OCI-LY7 (cell line): ENCODE measurements at regions not wholly inside any gene's neighbourhood (a gene's known extent, or its start where the extent isn't known, plus 50 kb on each side); places are given as distances from the start of the nearest gene placed in this dataset.

Experiments
- BruUV-seq: library from RNA; stranded (reverse); fragments of 400-500 nt; replicated peaks from 2 replicates; lab custom pipeline; 2021; lab: Mats Ljungman, UMichigan
- CTCF ChIA-PET: fragments of 300-600 bp; sonication (Branson Sonifier 250); formaldehyde crosslinking; loops from one replicate; lab custom pipeline; 2022; ENCODE audit warnings: antibody characterized with exemption; ENCODE audit not compliant: unreplicated experiment; lab: Charles Lee
- POLR2A ChIA-PET: fragments of 300-600 bp; sonication (Branson Sonifier 250); formaldehyde crosslinking; loops from one replicate; lab custom pipeline; 2022; ENCODE audit warnings: antibody characterized with exemption; lab: Charles Lee
- DNase-seq: peaks from one replicate; pipeline ENCODE4 v3.0.0-alpha.2; 2015; ENCODE audit warnings: low spot score
- H2AFZ ChIP-seq: fragments of 200-600 bp; sonication (generic), shearing (Covaris generic); 2 replicates; pipeline ENCODE4 v1.6.1; 2014; ENCODE audit warnings: mild to moderate bottlenecking, antibody characterized with exemption, low read length, moderate library complexity
- H3K27ac ChIP-seq: fragments of 200-600 bp; sonication (generic); 2 replicates; pipeline ENCODE4 v1.5.1; 2014; ENCODE audit warnings: mixed run types, low read depth, mild to moderate bottlenecking, moderate library complexity, low read length, inconsistent platforms; ENCODE audit not compliant: poor library complexity, severe bottlenecking
- H3K36me3 ChIP-seq: fragments of 200-600 bp; sonication (generic); 2 replicates; pipeline ENCODE4 v1.6.1; 2014; ENCODE audit warnings: mild to moderate bottlenecking, antibody characterized with exemption, low read length, moderate library complexity, mixed read lengths; ENCODE audit not compliant: insufficient read depth
- H3K4me1 ChIP-seq: fragments of 200-600 bp; sonication (generic); 2 replicates; pipeline ENCODE4 v1.5.1; 2014; ENCODE audit warnings: mild to moderate bottlenecking, low read length; ENCODE audit not compliant: insufficient read depth, poor library complexity, severe bottlenecking
- H3K4me2 ChIP-seq: fragments of 200-600 bp; sonication (generic); 2 replicates; pipeline ENCODE4 v1.6.1; 2014; ENCODE audit warnings: mild to moderate bottlenecking, low read length
- H3K4me3 ChIP-seq: fragments of 200-600 bp; sonication (generic); 2 replicates; pipeline ENCODE4 v1.5.1; 2014; ENCODE audit warnings: mild to moderate bottlenecking, low read depth, low read length; ENCODE audit not compliant: poor library complexity, severe bottlenecking
- H3K79me2 ChIP-seq: fragments of 200-600 bp; sonication (generic); 2 replicates; pipeline ENCODE4 v1.6.1; 2016; ENCODE audit warnings: low read depth, mild to moderate bottlenecking, low read length, moderate library complexity, mixed read lengths; ENCODE audit not compliant: insufficient read depth
- H3K9me2 ChIP-seq: fragments of 200-600 bp; sonication (generic); 2 replicates; pipeline ENCODE4 v1.6.1; 2016; ENCODE audit warnings: mild to moderate bottlenecking, low read length, mixed read lengths; ENCODE audit not compliant: insufficient read depth
- H3K9me3 ChIP-seq: fragments of 200-600 bp; sonication (generic); 2 replicates; pipeline ENCODE4 v1.6.1; 2014; ENCODE audit warnings: mild to moderate bottlenecking, mixed run types, low read length, mixed read lengths
- H4K20me1 ChIP-seq: fragments of 200-600 bp; sonication (generic); 2 replicates; pipeline ENCODE4 v1.6.1; 2014; ENCODE audit warnings: mild to moderate bottlenecking, antibody characterized with exemption, low read length, moderate library complexity, mixed read lengths; ENCODE audit not compliant: insufficient read depth
- CTCF ChIP-seq: fragments of 200-600 bp; sonication (generic); conservative IDR thresholded peaks from 2 replicates; pipeline ENCODE4 v1.5.1; 2014; ENCODE audit warnings: mild to moderate bottlenecking, antibody characterized with exemption, low read length, moderate library complexity, mixed read lengths
- EZH2phosphoT487 ChIP-seq: fragments of 200-600 bp; sonication (generic); IDR thresholded peaks from 2 replicates; pipeline ENCODE4 v1.6.1; 2018; ENCODE audit warnings: low read depth, borderline replicate concordance, mild to moderate bottlenecking, mixed run types, antibody characterized with exemption, low read length, moderate library complexity, mixed read lengths
- intact Hi-C: fragments of 100-400 bp; cut with micrococcal nuclease; formaldehyde crosslinking; loops from one replicate; pipeline ENCODE4 v1.10.0; 2022; ENCODE audit not compliant: unreplicated experiment

- Histone ChIP-seq H3K4me1 (no peaks in the 10 kb centered on the region), H4K20me1 (no peaks in the 10 kb centered on the region), H3K4me3 (no peak overlapping the region), H3K4me2 (no peak overlapping the region), H3K79me2 (no peaks in the 10 kb centered on the region), H3K9me2 (no peaks in the 10 kb centered on the region), H2AFZ (no peak overlapping the region), H3K27ac (no peak overlapping the region), H3K9me3 (no peaks in the 10 kb centered on the region), H3K36me3 (no peaks in the 10 kb centered on the region)
- ChIA-PET CTCF (no interaction called here), POLR2A (no interaction called here)
- no TSS peak for BruUV-seq
- DNase-seq, result no peak
- intact Hi-C loops, result no loop called here
- TF ChIP-seq CTCF, result no peak
- no peak for TF ChIP-seq EZH2phosphoT487
These were observed 424.2 kb downstream of the FGF13 start for GRCh38 chrX:138287205-138287877.

- no TSS peak for BruUV-seq
- Histone ChIP-seq H3K4me3 (no peak overlapping the region), H3K9me2 (no peaks in the 10 kb centered on the region), H3K4me1 (no peaks in the 10 kb centered on the region), H3K36me3 (no peaks in the 10 kb centered on the region), H2AFZ (no peak overlapping the region), H3K4me2 (no peak overlapping the region), H3K79me2 (no peaks in the 10 kb centered on the region), H4K20me1 (no peaks in the 10 kb centered on the region), H3K27ac (no peak overlapping the region), H3K9me3 (no peaks in the 10 kb centered on the region)
- no peak for TF ChIP-seq CTCF
- TF ChIP-seq EZH2phosphoT487, result no peak
- ChIA-PET POLR2A (no interaction called here), CTCF (no interaction called here)
- no peak for DNase-seq
- intact Hi-C loops, result no loop called here
These were observed 416.6 kb downstream of the FGF13 start for GRCh38 chrX:138294951-138295350.

GRCh38 chrX:138298268-138298667 lies 413.2 kb downstream of the FGF13 start:
- Histone ChIP-seq H3K9me3 (no peaks in the 10 kb centered on the region), H2AFZ (no peak overlapping the region), H4K20me1 (no peaks in the 10 kb centered on the region), H3K79me2 (no peaks in the 10 kb centered on the region), H3K4me2 (no peak overlapping the region), H3K9me2 (no peaks in the 10 kb centered on the region), H3K4me3 (no peak overlapping the region), H3K4me1 (no peaks in the 10 kb centered on the region), H3K27ac (no peak overlapping the region), H3K36me3 (no peaks in the 10 kb centered on the region)
- intact Hi-C loops, result no loop called here
- no TSS peak for BruUV-seq
- CTCF ChIA-PET, result no interaction called here
- POLR2A ChIA-PET, result no interaction called here
- TF ChIP-seq EZH2phosphoT487 (no peak), CTCF (no peak)
- no peak for DNase-seq
